NOMO-1 (cell line): ENCODE measurements at regions not wholly inside any gene's neighbourhood (a gene's known extent, or its start where the extent isn't known, plus 50 kb on each side); places are given as distances from the start of the nearest gene placed in this dataset.
A peak's percentile ranks its signal among the peaks of the same experiment; 100 is the strongest.

Experiments used
- DNase-seq, 2 experiments: peaks; one replicate each; lab custom pipeline; 2025; ENCODE audit not compliant: unreplicated experiment in 2 of 2; lab: John Stamatoyannopoulos, UW

DNA sequence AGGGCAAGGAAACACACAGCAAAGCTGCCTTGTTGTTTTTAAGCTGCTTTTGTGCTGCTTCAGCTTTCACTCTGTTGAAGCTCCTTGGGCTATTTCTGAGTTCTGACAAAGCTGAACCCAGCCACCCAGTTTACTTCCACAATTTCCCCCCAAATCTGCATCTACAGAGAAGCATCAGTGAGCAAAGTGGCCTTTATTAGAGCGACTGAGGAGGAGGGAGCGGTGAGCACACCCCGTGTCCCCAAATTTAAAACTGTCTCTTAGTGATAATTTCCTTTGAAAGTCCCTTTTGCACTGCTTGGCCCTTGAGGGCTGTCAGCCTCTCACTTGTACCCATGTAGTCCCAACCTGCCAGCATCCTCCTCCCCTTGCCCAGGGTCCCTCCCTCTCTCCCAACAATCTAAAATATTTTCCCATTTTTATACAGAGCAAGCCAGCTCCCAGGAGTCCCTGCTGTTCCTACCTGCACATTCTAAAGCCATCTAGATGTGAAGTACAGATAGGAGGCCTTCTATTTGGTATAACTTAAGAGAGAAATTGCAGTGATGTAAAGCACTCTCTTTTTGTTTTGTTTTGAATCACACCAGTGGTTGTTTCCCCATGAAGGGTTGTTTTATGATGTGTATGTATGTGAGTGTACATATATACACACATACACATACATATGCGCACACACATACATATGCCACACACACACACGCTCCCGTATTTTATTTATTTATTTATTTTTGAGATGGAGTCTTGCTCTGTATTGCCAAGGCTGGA lies 313.5 kb downstream of the TLE4 start:
- no peak for DNase-seq

DNA sequence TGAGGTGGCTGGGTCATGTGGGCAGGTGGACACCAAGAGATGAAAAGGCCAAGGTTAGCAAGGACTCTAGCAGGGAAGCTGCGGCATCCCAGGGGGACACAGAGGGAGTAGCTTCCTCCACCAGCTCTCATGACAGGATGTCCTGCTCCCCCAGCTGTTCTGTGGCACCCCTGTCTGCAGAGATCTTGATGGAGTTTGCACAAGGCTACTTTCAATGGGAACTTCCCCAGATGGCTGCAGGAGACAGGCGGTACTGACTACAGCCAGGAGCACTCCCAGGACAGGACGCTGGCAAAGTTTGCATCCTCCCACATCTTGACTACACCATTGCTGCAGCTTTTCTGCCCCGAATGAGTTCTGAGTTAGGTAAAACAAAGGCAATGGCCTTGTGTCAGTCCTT lies 312.8 kb downstream of the TLE4 start:
- no peak for DNase-seq

DNA sequence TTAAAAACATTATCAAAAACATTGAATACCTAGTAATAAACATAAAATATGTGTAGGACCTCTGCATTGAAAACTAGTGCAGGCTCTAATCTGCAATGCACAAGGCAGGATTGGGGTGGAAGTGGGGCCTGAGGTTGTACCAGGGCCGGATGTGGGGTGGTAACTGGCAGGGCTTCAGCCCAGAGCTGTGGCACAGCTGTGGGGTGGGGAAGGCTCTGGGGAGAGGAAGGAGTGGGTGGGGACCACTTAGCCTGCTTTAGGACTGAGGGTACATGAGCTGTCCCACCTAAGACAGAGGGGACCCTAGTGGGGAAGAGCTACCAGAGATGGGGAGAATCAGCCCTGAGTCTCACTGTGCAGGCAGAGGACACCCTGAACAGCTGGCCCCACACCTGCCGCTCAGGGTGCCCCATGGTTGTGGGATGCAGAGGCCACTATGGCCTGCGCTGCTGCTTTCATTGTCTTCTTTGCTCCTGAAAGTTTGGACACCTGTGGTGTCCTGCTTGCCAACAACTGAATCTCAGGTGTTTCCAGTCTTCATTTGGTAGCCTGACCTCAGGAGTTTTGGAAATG lies 311.4 kb downstream of the TLE4 start:
- no peak for DNase-seq

DNA sequence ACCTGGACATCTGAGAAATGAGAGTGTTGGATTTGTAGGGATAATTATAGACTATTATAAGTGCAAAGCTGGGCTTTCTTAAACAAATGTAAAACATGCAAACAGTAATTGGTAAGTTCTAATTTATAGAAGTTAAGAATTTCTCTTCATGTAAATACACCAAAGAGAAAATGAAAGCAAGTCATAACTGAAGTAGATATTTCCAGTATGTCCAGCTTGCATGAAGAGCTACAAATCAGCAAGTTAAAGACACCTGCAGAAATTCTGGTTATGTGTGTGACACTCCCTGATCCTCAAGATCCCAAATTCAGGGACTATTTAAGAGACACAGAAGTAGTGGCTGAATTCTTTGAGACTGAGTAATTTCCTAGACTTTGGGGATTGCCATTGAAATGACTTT lies 308.9 kb downstream of the TLE4 start:
- no peak for DNase-seq

DNA sequence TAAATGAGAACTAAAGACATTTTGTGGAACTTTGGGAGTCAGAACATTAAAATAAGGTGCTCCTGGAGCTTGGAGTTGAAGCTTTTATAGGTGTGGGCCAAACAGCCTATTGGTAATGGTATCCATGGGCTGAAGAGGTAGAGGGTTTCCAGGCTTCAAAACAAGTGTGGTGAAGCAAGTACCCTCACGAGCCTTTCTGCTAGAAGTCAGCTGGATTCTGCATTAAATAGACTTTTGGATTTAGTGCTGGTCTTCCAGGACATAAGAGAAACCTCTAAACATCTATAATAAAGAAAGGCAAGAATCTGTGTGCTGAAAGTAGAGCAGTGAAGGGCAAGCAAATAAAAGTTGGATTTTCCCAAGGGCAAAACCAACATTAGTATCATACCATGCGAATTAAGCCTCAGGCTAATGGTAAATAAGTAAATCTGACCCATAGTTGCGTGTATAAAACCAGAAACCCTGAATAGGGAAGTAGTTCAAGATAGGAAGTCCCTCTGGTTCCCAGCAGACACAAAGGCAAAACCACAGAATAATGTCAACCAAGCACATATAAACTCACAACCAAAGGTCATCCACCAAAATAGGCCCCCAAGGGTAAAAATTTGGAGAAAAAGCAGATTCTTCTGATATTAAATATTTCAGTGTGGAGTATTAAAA lies 306.3 kb downstream of the TLE4 start:
- peak in 1 of 2 experiments; percentile 44 for DNase-seq

DNA sequence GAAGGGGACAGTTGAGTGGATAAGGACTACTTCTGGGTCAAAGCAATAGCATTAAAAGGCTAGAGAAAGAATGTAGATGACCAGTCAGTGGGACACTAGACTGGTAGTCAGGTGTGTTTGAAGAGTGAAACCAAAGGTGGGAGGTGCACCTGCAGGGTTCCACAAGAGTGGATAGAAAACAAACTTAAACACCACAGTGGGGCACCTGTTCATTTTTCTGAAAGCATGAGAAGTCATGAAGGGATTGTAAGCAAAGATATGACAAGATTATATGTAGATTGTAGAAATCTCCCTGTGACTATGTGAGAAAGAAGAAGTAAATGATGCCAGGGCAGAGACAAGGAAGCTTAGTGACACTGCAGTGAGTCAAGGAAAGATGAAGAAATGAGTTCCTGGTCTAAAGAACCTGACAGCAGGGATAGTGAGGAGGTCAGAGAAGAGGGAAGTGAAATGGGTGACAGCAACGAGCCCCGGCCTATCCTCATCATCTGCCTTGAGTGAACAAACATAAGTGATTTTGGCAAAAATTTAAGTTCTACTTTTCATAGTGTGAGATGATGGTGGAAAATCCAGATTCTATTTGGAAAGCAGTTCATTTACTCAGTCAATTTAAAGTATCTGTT lies 296.9 kb downstream of the TLE4 start:
- peak; percentile 33 to 84 for DNase-seq

DNA sequence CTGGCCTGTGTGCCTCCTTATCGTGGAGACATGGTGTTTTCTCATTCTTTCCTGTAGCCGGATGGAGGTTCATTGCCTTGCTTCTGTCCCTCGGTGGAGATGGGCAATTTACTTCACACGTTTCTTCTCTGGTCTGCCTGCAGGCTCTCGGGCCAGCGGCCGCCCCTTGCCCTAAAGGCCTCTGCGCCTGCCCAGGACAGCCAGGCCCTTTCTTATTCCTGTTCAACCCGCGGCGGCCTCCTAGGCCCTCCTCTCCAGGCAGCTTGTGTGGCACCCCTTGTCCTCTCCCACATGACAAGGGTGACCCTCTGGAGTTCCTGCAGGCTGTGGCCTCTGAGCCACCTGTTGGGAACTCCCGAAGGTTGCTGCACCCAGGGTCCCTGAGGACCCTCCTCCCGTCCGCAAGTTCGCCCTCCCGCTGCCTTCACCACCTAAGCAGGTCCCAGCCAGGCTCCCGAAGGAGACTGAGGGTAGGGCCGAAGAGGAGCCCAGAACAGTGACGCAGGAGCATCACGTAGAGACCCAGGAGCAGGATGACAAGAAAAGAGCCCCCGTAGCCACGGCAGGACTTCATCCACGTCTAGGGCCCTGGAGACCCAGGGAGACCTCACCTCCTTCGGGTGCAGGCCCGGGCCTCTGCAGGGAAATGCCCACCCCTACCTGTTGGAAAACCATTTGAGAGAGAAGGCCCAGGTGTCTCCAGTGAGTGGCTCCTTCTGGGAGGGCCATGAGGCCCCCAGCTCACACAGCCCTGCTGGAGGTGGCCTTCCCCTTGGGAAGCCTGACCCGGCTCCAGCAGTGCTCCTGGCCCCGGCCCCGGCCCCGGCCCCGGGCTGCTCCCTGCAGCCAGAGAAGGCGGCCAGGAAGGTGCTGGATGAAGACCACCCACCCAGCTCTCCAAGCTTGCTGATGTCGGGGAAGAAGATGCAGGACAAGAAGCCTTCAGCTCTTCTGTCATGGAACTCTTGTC lies 291.4 kb downstream of the TLE4 start:
- no peak for DNase-seq

DNA sequence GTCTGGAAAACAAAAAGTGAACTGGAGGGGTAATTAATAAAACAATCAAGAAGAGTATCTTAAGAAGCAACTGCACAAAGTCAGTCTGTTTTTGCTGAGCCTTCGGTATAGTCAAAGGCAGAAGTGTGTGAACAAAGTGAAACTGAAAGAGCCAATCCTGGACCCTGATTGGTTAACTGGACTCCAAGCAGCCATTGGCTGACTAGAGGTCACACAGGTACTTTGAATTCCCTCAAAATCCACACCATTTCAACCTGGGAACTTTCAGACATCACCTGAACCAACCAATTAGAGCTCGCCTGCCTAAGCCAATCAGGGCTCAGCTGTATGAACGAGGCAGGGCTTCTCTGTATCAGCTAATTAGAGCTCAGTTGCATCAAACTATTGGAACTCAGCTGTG lies 286.7 kb downstream of the TLE4 start:
- peak in 1 of 2 experiments; percentile 13 for DNase-seq

DNA sequence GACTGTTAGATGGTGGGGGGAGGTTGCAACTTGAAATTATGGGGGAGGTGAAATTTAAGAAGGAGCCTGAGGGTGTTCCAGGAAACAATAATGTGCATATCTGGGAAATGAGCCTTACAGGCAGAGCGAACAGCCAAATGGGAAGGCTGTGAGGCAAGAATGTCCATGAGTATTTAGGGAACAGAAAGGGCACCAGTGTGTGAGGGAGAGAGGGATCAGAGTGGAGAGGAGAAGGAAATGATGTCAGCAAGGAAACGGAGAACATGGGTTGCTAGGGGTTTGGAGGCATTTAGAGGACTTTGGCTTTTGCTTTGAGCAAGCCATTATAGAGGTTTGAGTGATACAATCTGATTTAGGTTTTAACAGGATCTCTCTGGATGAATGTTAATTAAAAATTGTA lies 285.4 kb downstream of the TLE4 start:
- DNase-seq: no peak

DNA sequence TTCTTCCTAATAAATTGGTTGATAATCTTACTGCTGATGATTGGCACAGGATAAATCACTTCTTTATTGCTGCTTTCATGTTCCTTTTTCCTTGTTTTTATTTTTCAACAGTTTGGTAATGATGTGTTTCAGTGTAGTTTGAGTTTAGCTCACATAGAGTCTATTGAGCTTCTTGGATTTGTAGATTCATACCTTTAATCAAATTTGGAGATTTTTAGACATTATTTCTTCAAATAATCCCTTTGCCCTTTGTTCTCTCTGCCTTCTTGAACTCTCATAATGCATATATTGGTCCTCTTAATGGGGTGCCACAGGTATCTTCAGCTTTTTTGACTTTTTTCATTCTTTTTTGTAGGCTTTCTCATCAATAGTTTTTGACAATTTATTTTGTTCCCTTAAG lies 275.3 kb downstream of the TLE4 start:
- no peak for DNase-seq

DNA sequence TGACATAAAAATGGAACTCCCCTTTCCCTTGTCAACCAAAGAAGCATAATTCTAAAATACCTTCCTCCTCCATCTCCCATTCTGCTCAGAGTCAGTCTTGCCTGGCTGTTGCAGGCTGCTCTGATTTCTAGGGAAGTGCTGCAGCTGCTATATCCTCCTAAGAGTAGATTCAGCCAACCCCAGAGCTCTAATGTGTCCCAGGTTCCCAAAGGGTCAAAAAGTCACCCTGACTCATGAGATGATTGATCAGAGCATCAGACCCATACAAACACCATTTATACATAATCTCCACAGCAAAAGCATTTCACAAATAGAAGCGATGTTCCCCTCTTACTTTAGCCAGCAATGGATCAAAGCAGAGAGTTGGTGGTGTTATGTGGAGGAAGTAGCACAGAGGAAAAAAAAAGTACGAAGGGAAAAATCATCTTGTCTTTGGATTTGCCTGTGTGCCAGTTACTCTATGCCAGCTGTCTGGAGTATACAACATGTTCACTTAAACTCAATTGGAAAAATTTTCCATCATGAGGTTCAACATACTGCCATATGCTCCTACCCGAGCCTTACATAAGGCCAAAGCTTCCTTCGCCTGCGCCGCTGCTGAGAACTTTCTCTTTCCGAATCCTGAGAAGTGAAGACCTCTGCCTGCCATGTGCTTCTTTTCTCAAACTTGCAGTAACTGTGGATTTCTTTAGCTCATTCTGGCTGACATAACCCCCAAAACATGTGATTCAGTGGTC lies 258.0 kb downstream of the TLE4 start:
- no peak for DNase-seq

DNA sequence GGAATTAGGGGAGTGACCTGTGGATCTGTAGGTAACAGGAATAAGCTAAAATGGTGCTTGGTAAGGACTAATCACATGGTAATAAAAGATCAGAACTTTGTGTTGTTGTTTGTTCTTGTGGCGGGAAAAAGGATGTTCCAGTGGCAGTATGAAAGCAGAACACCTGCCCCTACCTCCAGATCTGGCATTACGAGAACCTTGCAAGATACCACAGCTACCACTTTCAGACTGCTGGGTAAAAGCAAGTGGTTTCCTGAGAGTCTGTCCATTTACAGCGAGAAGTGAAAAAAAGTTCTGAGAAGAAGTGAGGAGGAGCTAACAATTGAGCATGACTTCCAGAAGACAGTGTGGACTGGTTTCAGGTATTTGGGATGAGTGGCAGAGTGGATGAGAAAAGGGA lies 252.5 kb downstream of the TLE4 start:
- no peak for DNase-seq

DNA sequence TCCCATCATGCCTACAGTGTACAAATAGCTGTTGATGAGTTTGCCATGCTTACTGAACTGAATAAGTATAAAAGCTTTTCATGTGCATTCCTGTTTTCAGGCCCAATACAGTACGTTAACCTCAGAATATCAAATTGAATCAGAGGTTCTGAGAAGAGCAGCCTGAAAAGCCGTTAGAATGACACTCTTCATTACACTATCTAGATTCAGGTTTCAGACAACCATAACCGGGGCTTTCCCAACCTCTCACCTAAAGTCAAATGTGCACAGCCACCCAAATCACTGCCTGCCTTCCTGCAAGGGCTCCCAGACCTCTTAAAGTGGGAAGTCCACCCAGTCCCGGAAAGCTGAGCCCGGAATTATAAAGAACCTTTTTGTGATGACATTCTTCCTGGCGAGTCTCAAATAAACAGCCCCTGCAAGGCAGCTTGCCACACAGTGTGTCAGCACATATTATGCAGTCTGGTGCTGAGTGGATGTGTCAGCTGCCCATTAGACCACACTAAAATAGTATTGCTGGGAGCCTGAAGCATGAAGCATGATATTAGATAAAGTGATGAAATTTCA lies 245.8 kb downstream of the TLE4 start:
- DNase-seq: no peak

DNA sequence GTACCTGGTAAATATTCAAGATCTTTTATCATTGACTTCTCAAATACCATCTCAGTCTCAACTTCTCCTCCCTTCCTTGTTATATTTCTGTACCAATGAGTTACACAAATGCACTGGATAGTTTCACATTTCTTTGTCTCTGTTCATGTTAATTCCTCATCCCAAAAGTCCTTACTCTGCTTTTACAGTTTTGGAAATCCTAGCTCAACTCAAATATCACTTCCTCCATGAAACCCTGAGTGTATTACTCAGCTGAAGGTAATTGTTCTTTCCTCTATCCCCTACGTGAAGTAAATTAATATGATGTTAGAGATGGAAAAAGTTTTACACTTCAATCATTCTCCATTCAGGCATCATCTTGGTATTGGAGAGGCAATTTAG lies 241.5 kb downstream of the TLE4 start:
- no peak for DNase-seq

DNA sequence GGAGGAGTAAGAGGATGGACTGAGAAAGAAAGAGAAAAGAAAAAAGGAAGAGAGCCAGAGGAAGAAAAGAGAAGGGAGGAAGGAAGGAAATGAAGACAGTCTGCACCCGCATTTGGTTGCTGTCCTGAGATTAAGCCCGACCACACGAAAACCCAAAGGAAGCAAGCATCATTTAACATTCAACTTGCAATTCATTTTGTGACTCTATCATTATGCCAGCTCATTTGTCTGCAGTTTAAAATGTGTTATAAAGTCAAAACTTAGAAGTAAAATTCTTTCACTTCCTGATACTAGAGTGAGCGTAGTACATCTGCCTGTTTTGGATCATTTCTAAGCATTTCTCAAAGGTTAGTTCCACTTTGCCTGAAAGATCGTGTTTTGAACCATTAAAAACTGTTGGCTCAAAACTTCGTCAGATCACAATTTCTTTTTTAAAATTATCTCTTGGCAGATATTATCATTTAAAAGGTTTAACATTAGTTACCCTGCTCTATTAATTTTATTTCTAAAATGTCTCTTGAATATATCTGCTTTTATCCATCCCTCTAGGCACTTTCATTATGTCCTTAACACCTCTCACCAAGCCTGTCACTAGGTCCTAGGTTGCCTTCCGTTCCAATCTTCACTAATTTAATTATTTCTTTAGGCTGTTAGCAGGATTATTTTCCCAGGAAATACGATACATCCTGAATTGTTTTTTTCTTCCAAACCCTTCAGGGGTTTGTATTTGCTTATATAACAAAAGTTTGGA lies 240.9 kb downstream of the TLE4 start:
- DNase-seq: peak in 1 of 2 experiments; percentile 6

DNA sequence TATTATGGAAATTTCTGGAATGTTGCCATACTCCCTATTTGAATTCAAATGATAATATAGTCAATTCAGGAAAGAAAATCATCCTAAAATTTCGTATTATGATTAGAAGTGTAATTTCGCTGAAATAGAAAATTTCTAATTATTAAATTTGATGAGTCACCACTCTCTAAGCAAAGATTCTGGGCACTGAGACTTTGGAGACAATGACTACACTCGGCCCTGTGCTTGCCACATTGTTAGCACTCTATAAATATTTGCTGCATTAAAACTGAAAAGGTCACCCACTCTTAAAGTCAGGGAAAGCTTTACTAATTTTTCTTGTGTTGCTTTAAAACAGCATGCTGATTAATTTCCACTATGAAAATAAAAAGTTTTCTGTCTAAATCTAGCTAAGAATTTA lies 240.3 kb downstream of the TLE4 start:
- DNase-seq: no peak

DNA sequence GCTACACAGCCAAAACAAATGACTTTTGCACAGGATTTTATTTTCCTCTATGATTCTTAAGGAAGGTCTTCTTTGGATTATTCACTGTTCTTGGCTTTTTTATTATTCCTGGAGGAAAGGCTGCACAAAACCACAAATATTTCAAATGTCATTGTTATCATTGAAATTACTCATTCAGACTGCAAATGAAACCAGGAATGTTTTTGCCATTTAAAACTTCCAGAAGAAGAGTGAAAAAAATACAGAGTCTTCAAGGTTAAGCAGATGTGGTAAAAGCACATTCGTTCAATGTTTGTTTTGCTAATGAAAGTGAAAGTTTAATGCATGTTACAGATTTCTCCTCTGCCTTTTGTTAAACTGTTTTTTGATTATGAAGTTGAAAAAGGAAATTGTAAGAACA lies 238.2 kb downstream of the TLE4 start:
- DNase-seq: no peak

DNA sequence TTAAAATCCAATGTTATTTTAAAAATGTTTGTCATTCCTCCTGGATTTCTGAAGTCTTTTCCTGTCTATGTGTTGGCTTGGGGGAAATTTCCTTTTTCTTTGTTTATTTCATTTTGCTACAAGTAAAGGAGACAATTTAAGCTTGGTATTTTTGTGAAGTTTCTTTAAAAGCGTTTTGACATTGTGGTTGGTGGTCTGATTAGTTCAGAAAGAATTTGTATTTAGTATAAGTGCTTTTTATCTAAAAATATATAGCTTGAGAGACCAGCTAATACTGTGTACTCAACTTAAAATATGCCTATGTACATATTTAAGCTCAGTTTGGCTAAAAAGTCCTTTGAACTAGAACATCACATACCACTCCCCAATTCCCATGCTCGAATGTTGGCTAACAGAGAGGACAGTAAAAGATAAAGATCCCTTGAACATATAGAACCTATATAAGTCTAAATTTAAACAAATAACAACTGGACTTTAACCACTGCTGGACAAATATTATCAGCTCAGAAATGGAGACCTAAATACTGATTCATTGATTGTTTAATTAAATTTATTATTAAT lies 237.6 kb downstream of the TLE4 start:
- no peak for DNase-seq

DNA sequence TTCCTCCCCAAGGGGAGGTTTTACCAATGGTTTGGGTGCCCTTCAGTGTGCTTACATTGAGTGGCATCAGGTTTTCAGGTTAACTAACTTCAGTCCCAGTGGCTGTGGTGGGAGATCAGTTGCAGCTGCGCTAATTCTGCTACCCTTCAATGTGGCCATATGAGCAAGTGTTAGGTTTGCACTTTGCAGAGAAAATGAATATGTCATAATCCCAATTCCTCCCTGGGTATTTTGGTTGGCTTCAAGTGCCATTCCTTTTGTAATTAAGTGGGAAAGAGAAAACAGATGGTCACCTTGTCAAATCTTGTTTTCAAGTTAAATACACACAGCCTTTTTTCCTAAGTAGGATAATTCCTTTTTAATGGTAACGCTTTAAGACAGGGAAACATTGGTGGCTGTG lies 236.2 kb downstream of the TLE4 start:
- no peak for DNase-seq
